ENCODE measurements at regions not wholly inside any gene's neighbourhood (a gene's known extent, or its start where the extent isn't known, plus 50 kb on each side); places are given as distances from the start of the nearest gene placed in this dataset.

DNA sequence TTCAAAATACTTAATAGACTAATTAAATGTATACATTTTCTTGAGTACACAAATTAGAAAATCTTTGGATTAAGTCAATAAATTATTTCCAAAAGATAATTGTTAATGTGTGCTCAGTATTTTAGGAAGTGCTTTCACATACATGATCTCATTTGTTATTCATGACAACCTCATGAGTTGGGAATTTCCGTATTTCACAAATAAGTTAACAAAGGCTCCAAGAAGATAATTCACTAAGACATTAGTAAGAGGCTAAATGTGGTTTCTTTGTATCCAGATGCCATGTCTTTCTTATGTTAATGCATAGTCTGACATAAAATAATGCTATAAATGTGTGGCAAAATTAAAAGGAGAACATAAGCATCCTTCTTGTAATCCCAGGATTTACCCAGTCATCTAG is 79.5 kb upstream of the TCF21 start:
- TF ChIP-seq, protein P1, sequence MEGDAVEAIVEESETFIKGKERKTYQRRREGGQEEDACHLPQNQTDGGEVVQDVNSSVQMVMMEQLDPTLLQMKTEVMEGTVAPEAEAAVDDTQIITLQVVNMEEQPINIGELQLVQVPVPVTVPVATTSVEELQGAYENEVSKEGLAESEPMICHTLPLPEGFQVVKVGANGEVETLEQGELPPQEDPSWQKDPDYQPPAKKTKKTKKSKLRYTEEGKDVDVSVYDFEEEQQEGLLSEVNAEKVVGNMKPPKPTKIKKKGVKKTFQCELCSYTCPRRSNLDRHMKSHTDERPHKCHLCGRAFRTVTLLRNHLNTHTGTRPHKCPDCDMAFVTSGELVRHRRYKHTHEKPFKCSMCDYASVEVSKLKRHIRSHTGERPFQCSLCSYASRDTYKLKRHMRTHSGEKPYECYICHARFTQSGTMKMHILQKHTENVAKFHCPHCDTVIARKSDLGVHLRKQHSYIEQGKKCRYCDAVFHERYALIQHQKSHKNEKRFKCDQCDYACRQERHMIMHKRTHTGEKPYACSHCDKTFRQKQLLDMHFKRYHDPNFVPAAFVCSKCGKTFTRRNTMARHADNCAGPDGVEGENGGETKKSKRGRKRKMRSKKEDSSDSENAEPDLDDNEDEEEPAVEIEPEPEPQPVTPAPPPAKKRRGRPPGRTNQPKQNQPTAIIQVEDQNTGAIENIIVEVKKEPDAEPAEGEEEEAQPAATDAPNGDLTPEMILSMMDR (IDR thresholded peaks at IDR 0.05), result no peak
- TF ChIP-seq POLR2A (IDR thresholded peaks at IDR 0.05), result no peak
